GM12873 (cell line): ENCODE measurements at regions not wholly inside any gene's neighbourhood (a gene's known extent, or its start where the extent isn't known, plus 50 kb on each side); places are given as distances from the start of the nearest gene placed in this dataset.

Experiments
- CTCF ChIP-seq: IDR thresholded peaks from 2 replicates; pipeline ENCODE4 v1.5.1; 2012; ENCODE audit warnings: low read depth, mild to moderate bottlenecking, moderate library complexity, low read length, control low read depth; ENCODE audit not compliant: insufficient read depth; ENCODE audit errors: missing control alignments

- TF ChIP-seq CTCF = no peak
These were observed 428.8 kb upstream of the CLINT1 start for GRCh38 chr5:158287643-158288271.

- no peak for TF ChIP-seq CTCF
These were observed 427.9 kb upstream of the CLINT1 start for GRCh38 chr5:158286827-158287226.

GRCh38 chr5:158285698-158286097, 426.8 kb upstream of the CLINT1 start:
- no peak for TF ChIP-seq CTCF

GRCh38 chr5:158284242-158284641, 425.3 kb upstream of the CLINT1 start:
- no peak for TF ChIP-seq CTCF

GRCh38 chr5:158283397-158283796, 424.5 kb upstream of the CLINT1 start:
- TF ChIP-seq CTCF = no peak

- no peak for TF ChIP-seq CTCF
These were observed 419.4 kb upstream of the CLINT1 start for GRCh38 chr5:158278216-158278925.

GRCh38 chr5:158277276-158277675, 418.3 kb upstream of the CLINT1 start:
- TF ChIP-seq CTCF = no peak
